HG02763 (cell line): ENCODE measurements at regions not wholly inside any gene's neighbourhood (a gene's known extent, or its start where the extent isn't known, plus 50 kb on each side); places are given as distances from the start of the nearest gene placed in this dataset.
A peak's percentile ranks its signal among the peaks of the same experiment; 100 is the strongest.

Experiments
- ATAC-seq: cut with Tn5 transposase; IDR thresholded peaks from one replicate; pipeline ENCODE4 v1.9.1; 2021; ENCODE audit warnings: mild to moderate bottlenecking, moderate library complexity; ENCODE audit not compliant: unreplicated experiment

- ATAC-seq: peak; percentile 87
These were observed 162.6 kb upstream of the AKR1E2 start for GRCh38 chr10:4663162-4663992.

GRCh38 chr10:4662576-4663161 is 163.3 kb upstream of the AKR1E2 start:
- ATAC-seq: no peak

- ATAC-seq: no peak
These were observed 164.3 kb upstream of the AKR1E2 start for GRCh38 chr10:4661511-4662255.

- no peak for ATAC-seq
These were observed 167.2 kb upstream of the AKR1E2 start for GRCh38 chr10:4658777-4659176.

DNA sequence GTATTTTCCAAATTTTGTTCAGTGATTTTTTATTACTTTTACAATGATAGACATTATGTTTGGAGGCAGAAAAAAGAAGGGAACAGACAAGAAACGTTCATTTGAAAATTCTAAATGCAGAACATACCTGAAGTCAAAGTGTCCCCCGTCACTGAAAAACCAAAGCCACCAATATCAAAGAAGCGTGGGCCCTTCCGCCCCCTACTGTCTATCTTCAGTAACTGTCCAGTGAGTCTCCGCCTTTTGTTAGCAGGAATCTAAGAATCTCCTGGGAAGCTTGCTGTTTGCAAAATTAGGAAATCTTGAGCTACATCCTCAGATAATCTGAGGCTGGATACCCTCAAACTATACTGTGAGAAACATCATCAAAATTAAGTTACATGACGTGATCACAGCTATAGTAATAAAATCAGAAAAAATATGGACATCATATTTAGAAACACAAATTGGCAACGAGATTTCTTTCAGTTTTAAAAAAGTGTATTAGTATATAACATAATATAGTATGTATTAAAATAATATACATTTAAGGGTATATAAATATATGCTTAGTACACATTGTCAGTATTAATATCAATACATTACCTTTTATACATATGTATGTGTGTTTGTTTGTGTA is 169.3 kb upstream of the AKR1E2 start:
- no peak for ATAC-seq

- ATAC-seq: no peak
These were observed 170.1 kb upstream of the AKR1E2 start for GRCh38 chr10:4655879-4656278.

- no peak for ATAC-seq
These were observed 170.6 kb upstream of the AKR1E2 start for GRCh38 chr10:4655406-4655805.

- ATAC-seq: no peak
These were observed 171.5 kb upstream of the AKR1E2 start for GRCh38 chr10:4654496-4654895.

DNA sequence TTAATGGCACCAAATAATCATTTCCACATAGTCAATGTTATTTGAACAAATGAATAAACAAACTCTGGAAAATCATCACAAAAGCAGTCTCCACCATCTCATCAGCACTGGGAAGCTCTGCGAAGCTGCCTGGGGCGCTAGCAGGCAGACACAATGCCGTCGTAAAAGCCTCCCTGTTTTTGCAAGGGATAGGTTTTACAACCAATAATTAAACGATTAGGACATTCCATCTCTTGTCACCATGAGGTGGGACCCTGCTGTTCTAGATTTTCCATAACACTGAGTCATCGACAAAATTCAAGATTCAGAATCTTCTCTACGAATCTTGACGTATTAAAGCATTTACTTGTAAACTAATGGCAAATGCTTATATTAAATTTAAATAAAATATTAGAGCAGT is 172.8 kb upstream of the AKR1E2 start:
- no peak for ATAC-seq

GRCh38 chr10:4652111-4653010 is 173.6 kb upstream of the AKR1E2 start:
- no peak for ATAC-seq

DNA sequence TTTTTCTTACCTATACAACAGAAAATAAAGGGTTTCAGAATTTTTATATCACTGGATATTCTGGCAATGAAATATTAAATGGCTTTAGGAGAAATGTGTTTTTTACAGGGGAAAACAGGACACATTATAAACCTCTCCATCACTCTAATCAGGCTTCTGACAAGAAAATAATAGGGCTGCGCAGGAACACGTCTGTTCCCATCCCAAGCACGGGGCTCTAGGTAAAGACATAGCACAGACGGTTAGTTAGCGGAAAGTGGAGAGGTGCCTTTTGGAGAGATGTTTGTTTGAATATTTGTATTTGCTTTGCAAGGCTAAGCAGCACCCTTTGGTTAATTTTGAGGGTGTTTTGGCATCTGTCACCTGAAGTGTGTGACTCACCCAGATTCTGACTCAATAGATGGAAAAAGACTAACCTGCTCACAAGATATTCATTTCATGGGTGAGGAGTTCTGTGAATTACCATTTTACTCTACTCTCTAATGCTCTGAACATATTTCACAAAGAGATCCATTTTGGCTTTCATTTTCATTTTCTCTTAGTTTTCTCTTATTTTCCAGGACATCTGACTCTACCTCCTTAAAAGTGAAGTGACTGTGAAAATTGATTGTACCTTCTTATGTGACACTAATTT is 174.5 kb upstream of the AKR1E2 start:
- ATAC-seq: no peak

- no peak for ATAC-seq
These were observed 175.4 kb upstream of the AKR1E2 start for GRCh38 chr10:4650582-4650981.

DNA sequence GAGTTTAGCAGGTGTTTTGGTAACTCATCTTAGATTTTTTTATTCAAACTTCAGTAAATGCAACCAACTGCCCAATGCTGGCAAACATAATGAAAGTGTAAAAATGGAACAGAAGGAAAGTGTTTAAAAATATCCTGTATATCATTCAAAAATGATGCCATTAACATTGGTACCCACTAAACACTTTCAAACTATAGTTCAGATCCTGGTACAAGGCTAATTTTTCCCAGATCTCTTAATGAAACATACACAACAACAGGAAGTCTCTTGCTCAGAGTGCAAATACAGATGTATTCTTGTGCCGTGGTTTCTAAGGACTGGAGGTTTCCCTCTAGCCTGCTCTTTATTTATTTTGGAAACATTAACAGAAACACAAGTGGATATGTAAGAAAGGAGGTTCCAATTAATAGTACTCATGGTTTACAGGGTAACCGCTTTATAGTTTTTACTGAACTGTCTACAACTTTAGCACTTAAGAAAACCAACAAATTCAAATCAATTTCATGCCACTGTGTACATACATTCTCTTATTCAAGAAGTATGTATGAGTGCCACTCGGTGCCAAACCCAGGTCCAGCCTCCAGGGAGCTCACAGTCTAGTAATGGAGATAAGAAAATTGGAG is 176.0 kb upstream of the AKR1E2 start:
- ATAC-seq: no peak

DNA sequence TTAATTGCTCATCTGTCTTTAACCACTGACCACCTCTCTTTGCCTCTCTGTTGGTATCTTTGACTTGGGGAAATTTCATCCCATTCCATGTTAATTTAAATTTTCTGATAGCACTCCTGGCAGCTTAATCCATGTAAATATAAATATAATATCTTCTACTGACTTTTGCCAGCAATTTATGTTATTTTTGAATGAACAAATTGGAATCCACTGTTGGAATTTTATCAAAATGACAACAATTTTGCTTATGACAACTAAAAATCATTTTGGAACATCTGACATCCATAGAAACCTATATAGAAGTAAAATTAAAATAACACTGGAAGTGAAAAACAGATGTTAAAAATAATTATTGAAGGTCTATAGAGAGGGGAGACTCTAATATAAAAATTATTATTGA is 176.5 kb upstream of the AKR1E2 start:
- ATAC-seq: no peak

DNA sequence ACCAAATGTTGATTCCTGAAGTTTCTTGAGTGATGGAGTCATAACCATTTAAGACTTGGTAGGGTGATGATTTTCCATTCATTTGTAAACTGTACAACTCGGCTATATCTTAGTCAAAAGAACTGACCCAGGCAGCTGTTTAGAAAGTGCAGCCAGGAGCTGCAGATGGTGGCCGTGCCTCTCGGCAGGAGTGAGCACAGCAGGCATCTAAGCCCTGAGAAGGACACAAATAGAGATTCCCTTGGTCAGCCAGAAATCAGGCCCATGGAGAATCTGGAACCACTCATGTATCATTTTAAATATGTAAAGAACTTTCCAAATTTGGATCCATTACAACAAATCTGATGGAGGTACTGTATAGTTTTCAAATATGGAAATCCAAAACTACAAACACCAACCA is 177.0 kb upstream of the AKR1E2 start:
- ATAC-seq: no peak

GRCh38 chr10:4647109-4647785 is 178.8 kb upstream of the AKR1E2 start:
- ATAC-seq: no peak

- no peak for ATAC-seq
These were observed 179.5 kb upstream of the AKR1E2 start for GRCh38 chr10:4646547-4646946.

DNA sequence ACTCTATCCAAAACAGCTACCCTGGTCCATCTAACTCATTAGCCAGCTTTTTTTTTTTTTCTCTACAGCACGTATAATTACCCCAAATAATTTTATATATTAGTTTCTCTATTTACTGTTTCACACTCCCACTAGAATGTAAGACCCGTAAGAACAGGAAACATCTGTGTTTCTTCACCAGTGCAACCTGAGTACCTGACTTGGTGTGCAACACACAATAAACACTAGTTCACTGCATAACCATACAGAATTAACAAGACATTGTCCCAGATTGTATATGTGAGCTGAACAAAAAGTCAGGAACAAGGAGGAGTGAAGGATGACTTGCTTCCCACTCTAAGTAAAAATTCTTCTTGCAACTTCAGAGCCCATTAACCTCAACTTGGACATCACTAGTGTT is 180.2 kb upstream of the AKR1E2 start:
- ATAC-seq: no peak

GRCh38 chr10:4643471-4643870 is 182.5 kb upstream of the AKR1E2 start:
- no peak for ATAC-seq
